Caco-2 (cell line): ENCODE measurements at regions not wholly inside any gene's neighbourhood (a gene's known extent, or its start where the extent isn't known, plus 50 kb on each side); places are given as distances from the start of the nearest gene placed in this dataset.

Experiments used
- BruUV-seq: library from RNA; stranded (reverse); fragments of 400-500 nt; replicated peaks from 2 replicates; lab custom pipeline; 2021; lab: Mats Ljungman, UMichigan
- CTCF ChIA-PET: fragments of 300-600 bp; sonication (Branson Sonifier 250); formaldehyde crosslinking; loops from one replicate; lab custom pipeline; 2022; ENCODE audit warnings: antibody characterized with exemption; lab: Charles Lee
- POLR2A ChIA-PET: fragments of 300-600 bp; sonication (Branson Sonifier 250); formaldehyde crosslinking; loops from one replicate; lab custom pipeline; 2022; ENCODE audit warnings: antibody characterized with exemption; lab: Charles Lee
- DNase-seq, 2 experiments: peaks; one replicate each; pipeline versions ENCODE4 v3.0.0 to v3.0.0-alpha.2; 2020 to 2022
- H3K27me3 ChIP-seq: replicated peaks from 2 replicates; pipeline ENCODE4 v1.6.0; 2011; ENCODE audit warnings: low read length; ENCODE audit not compliant: control insufficient read depth, insufficient read depth
- H3K36me3 ChIP-seq: 2 replicates; pipeline ENCODE4 v1.5.1; 2011; ENCODE audit warnings: low read length; ENCODE audit not compliant: control insufficient read depth, insufficient read depth
- H3K4me1 ChIP-seq: fragments of 250-450 bp; sonication (Bioruptor Pico); 2 replicates; pipeline ENCODE4 v1.5.1; 2020; ENCODE audit warnings: mild to moderate bottlenecking
- H3K4me3 ChIP-seq: 2 replicates; pipeline ENCODE4 v1.5.1; 2011; ENCODE audit warnings: low read depth, mild to moderate bottlenecking, control low read depth, low read length
- H3K9me3 ChIP-seq: fragments of 250-450 bp; sonication (Bioruptor Pico); 2 replicates; pipeline ENCODE4 v1.5.1; 2020; ENCODE audit warnings: mild to moderate bottlenecking, moderate library complexity
- H3K27ac Mint-ChIP-seq: one replicate; pipeline ENCODE4 v1.8.0; 2022; ENCODE audit warnings: mixed read lengths; ENCODE audit not compliant: unreplicated experiment
- H3K27me3 Mint-ChIP-seq: one replicate; pipeline ENCODE4 v1.8.0; 2022; ENCODE audit warnings: mixed read lengths; ENCODE audit not compliant: insufficient read depth, unreplicated experiment
- H3K36me3 Mint-ChIP-seq: one replicate; pipeline ENCODE4 v1.8.0; 2022; ENCODE audit warnings: mild to moderate bottlenecking, mixed read lengths; ENCODE audit not compliant: insufficient read depth, unreplicated experiment
- H3K4me1 Mint-ChIP-seq: one replicate; pipeline ENCODE4 v1.8.0; 2022; ENCODE audit warnings: low read depth, mixed read lengths; ENCODE audit not compliant: unreplicated experiment
- H3K4me3 Mint-ChIP-seq: one replicate; pipeline ENCODE4 v1.8.0; 2022; ENCODE audit warnings: mild to moderate bottlenecking, moderate library complexity, mixed read lengths; ENCODE audit not compliant: unreplicated experiment
- H3K9me3 Mint-ChIP-seq: one replicate; pipeline ENCODE4 v1.8.0; 2022; ENCODE audit warnings: mixed read lengths; ENCODE audit not compliant: unreplicated experiment
- CTCF ChIP-seq, 2 experiments: fragments of 200-600 bp in 1 of 2; IDR thresholded peaks; 1 replicate in 1 of 2; 2 replicates in 1 of 2; pipeline versions ENCODE4 v1.5.1 to v1.8.0; 2011 to 2022; ENCODE audit warnings: antibody characterized with exemption in 1 of 2, control low read depth in 1 of 2, inconsistent platforms in 1 of 2, low read depth in 1 of 2, low read length in 1 of 2, mild to moderate bottlenecking in 1 of 2, moderate library complexity in 1 of 2; ENCODE audit not compliant: insufficient read depth in 1 of 2, severe bottlenecking in 1 of 2, unreplicated experiment in 1 of 2
- intact Hi-C: fragments of 100-400 bp; cut with micrococcal nuclease; formaldehyde crosslinking; loops from one replicate; pipeline ENCODE4 v1.10.0; 2022; ENCODE audit not compliant: unreplicated experiment

- no peak for TF ChIP-seq CTCF (IDR thresholded peaks at IDR 0.05; ENCODE audit: insufficient read depth in 1 of 2, low read depth in 1 of 2, low read length in 1 of 2, severe bottlenecking in 1 of 2, unreplicated experiment in 1 of 2)
- ChIA-PET CTCF (no interaction called here), POLR2A (no interaction called here)
- Mint-ChIP-seq H3K9me3 (peaks cover 20% of the 10 kb centered on the region), H3K36me3 (no peaks in the 10 kb centered on the region), H3K27ac (no peak overlapping the region), H3K4me1 (peaks cover 4% of the 10 kb centered on the region), H3K27me3 (no peaks in the 10 kb centered on the region), H3K4me3 (no peak overlapping the region)
- intact Hi-C loops = no loop called here
- no peak for DNase-seq
- Histone ChIP-seq H3K36me3 (no peaks in the 10 kb centered on the region), H3K9me3 (no peaks in the 10 kb centered on the region), H3K27me3 (no peaks in the 10 kb centered on the region), H3K4me3 (no peak overlapping the region), H3K4me1 (peaks cover 5% of the 10 kb centered on the region; the same call in 1 of the 2 replicates)
- BruUV-seq = no TSS peak
Measured at GRCh38 chr2:236866542-236867340, 218.9 kb upstream of the COPS8 start.

GRCh38 chr2:236867441-236868260 lies 218.0 kb upstream of the COPS8 start:
- H3K36me3 Mint-ChIP-seq = no peaks in the 10 kb centered on the region
- H3K4me1 Mint-ChIP-seq = peaks cover 5% of the 10 kb centered on the region
- intact Hi-C loops = no loop called here
- no peaks in the 10 kb centered on the region for H3K36me3 ChIP-seq
- ChIA-PET CTCF (no interaction called here), POLR2A (no interaction called here)
- H3K27me3 ChIP-seq = no peaks in the 10 kb centered on the region
- H3K9me3 ChIP-seq = no peaks in the 10 kb centered on the region
- no peak overlapping the region for H3K4me3 ChIP-seq
- peaks cover 20% of the 10 kb centered on the region for H3K9me3 Mint-ChIP-seq
- no peak overlapping the region for H3K27ac Mint-ChIP-seq
- no TSS peak for BruUV-seq
- peaks cover 5% of the 10 kb centered on the region; the same call in 1 of the 2 replicates for H3K4me1 ChIP-seq
- no peaks in the 10 kb centered on the region for H3K27me3 Mint-ChIP-seq
- TF ChIP-seq CTCF (IDR thresholded peaks at IDR 0.05; ENCODE audit: insufficient read depth in 1 of 2, low read depth in 1 of 2, low read length in 1 of 2, severe bottlenecking in 1 of 2, unreplicated experiment in 1 of 2) = no peak
- DNase-seq = no peak
- H3K4me3 Mint-ChIP-seq = no peak overlapping the region

- ChIA-PET CTCF (no interaction called here), POLR2A (no interaction called here)
- no peaks in the 10 kb centered on the region for H3K36me3 ChIP-seq
- no peak for DNase-seq
- no peak overlapping the region for H3K4me3 Mint-ChIP-seq
- H3K4me1 ChIP-seq = peaks cover 19% of the 10 kb centered on the region; the same call in 1 of the 2 replicates
- intact Hi-C loops = no loop called here
- no peaks in the 10 kb centered on the region for H3K27me3 Mint-ChIP-seq
- H3K4me3 ChIP-seq = no peak overlapping the region
- BruUV-seq = no TSS peak
- no peak overlapping the region for H3K27ac Mint-ChIP-seq
- H3K27me3 ChIP-seq = no peaks in the 10 kb centered on the region
- no peak for TF ChIP-seq CTCF (IDR thresholded peaks at IDR 0.05; ENCODE audit: insufficient read depth in 1 of 2, low read depth in 1 of 2, low read length in 1 of 2, severe bottlenecking in 1 of 2, unreplicated experiment in 1 of 2)
- no peaks in the 10 kb centered on the region for H3K9me3 ChIP-seq
- H3K4me1 Mint-ChIP-seq = peaks cover 12% of the 10 kb centered on the region
- peaks cover 15% of the 10 kb centered on the region for H3K9me3 Mint-ChIP-seq
- H3K36me3 Mint-ChIP-seq = no peaks in the 10 kb centered on the region
Measured at GRCh38 chr2:236870370-236870769, 215.3 kb upstream of the COPS8 start.
